BLaER1 (cell line): ENCODE measurements at regions not wholly inside any gene's neighbourhood (a gene's known extent, or its start where the extent isn't known, plus 50 kb on each side); places are given as distances from the start of the nearest gene placed in this dataset.

ENCODE experiments used
- H3K27ac ChIP-seq: shearing (Covaris generic); formaldehyde crosslinking; 2 replicates; pipeline ENCODE4 v1.8.1; 2022
- H3K27me3 ChIP-seq: shearing (Covaris generic); formaldehyde crosslinking; 2 replicates; pipeline ENCODE4 v1.8.1; 2022
- H3K36me3 ChIP-seq: shearing (Covaris generic); formaldehyde crosslinking; 2 replicates; pipeline ENCODE4 v1.8.1; 2022
- H3K4me1 ChIP-seq: shearing (Covaris generic); formaldehyde crosslinking; 2 replicates; pipeline ENCODE4 v1.8.1; 2022
- H3K4me2 ChIP-seq: shearing (Covaris generic); formaldehyde crosslinking; 2 replicates; pipeline ENCODE4 v1.8.1; 2022
- H3K4me3 ChIP-seq: shearing (Covaris generic); formaldehyde crosslinking; 2 replicates; pipeline ENCODE4 v1.8.1; 2022
- H3K9ac ChIP-seq: shearing (Covaris generic); formaldehyde crosslinking; 2 replicates; pipeline ENCODE4 v1.8.1; 2022
- H3K9me3 ChIP-seq: shearing (Covaris generic); formaldehyde crosslinking; 2 replicates; pipeline ENCODE4 v1.8.1; 2022
- H4K20me1 ChIP-seq: shearing (Covaris generic); formaldehyde crosslinking; 2 replicates; pipeline ENCODE4 v1.8.1; 2022
- Cebpa-rat ChIP-seq: shearing (Covaris generic); IDR thresholded peaks from 2 replicates; pipeline ENCODE4 v1.8.1; 2022

- Histone ChIP-seq H3K36me3 (no peaks in the 10 kb centered on the region), H3K4me1 (no peaks in the 10 kb centered on the region), H3K27me3 (no peaks in the 10 kb centered on the region), H3K4me2 (no peak overlapping the region), H3K4me3 (no peak overlapping the region), H3K27ac (no peak overlapping the region), H3K9me3 (no peaks in the 10 kb centered on the region), H4K20me1 (no peaks in the 10 kb centered on the region), H3K9ac (no peak overlapping the region)
- TF ChIP-seq Cebpa-rat: no peak
Measured at GRCh38 chr1:213891989-213892902, 95.5 kb upstream of the PROX1 start.

GRCh38 chr1:213898684-213899083 is 89.1 kb upstream of the PROX1 start:
- Histone ChIP-seq H3K4me1 (peaks cover 11% of the 10 kb centered on the region), H3K9me3 (no peaks in the 10 kb centered on the region), H3K27ac (no peak overlapping the region), H4K20me1 (no peaks in the 10 kb centered on the region), H3K4me3 (no peak overlapping the region), H3K4me2 (0 out of 2 replicates have a peak overlapping the region, but pooled peaks have one; percentile 65), H3K27me3 (no peaks in the 10 kb centered on the region), H3K36me3 (no peaks in the 10 kb centered on the region), H3K9ac (no peak overlapping the region)
- peak; percentile 31; the same call in 1 of the 2 replicates for TF ChIP-seq Cebpa-rat

GRCh38 chr1:213899413-213899812 is 88.4 kb upstream of the PROX1 start:
- peaks cover 11% of the 10 kb centered on the region for H3K4me1 ChIP-seq
- H3K27me3 ChIP-seq: no peaks in the 10 kb centered on the region
- no peak for TF ChIP-seq Cebpa-rat
- peak overlapping the region; percentile 65 for H3K4me2 ChIP-seq
- H3K36me3 ChIP-seq: no peaks in the 10 kb centered on the region
- H3K27ac ChIP-seq: no peak overlapping the region
- no peaks in the 10 kb centered on the region for H4K20me1 ChIP-seq
- no peak overlapping the region for H3K9ac ChIP-seq
- no peaks in the 10 kb centered on the region for H3K9me3 ChIP-seq
- H3K4me3 ChIP-seq: no peak overlapping the region

GRCh38 chr1:213905344-213905743 is 82.4 kb upstream of the PROX1 start:
- H3K9me3 ChIP-seq: no peaks in the 10 kb centered on the region
- H3K4me2 ChIP-seq: no peak overlapping the region
- H3K27ac ChIP-seq: no peak overlapping the region
- peaks cover 17% of the 10 kb centered on the region for H3K4me1 ChIP-seq
- TF ChIP-seq Cebpa-rat: no peak
- H3K4me3 ChIP-seq: no peak overlapping the region
- no peaks in the 10 kb centered on the region for H4K20me1 ChIP-seq
- H3K27me3 ChIP-seq: no peaks in the 10 kb centered on the region
- no peak overlapping the region for H3K9ac ChIP-seq
- no peaks in the 10 kb centered on the region for H3K36me3 ChIP-seq

GRCh38 chr1:213908521-213908920 is 79.3 kb upstream of the PROX1 start:
- Histone ChIP-seq H3K9ac (no peak overlapping the region), H3K9me3 (no peaks in the 10 kb centered on the region), H3K27me3 (no peaks in the 10 kb centered on the region), H3K4me3 (no peak overlapping the region), H3K4me1 (peaks cover 33% of the 10 kb centered on the region), H3K4me2 (peak overlapping the region; percentile 80), H4K20me1 (no peaks in the 10 kb centered on the region), H3K36me3 (no peaks in the 10 kb centered on the region), H3K27ac (no peak overlapping the region)
- TF ChIP-seq Cebpa-rat: peak; percentile 54; the same call in 1 of the 2 replicates

- no peaks in the 10 kb centered on the region for H4K20me1 ChIP-seq
- H3K9ac ChIP-seq: no peak overlapping the region
- no peak overlapping the region for H3K4me3 ChIP-seq
- no peak for TF ChIP-seq Cebpa-rat
- H3K27me3 ChIP-seq: no peaks in the 10 kb centered on the region
- peaks cover 38% of the 10 kb centered on the region for H3K4me1 ChIP-seq
- H3K27ac ChIP-seq: peak overlapping the region; percentile 6; the same call in 1 of the 2 replicates
- no peaks in the 10 kb centered on the region for H3K36me3 ChIP-seq
- H3K9me3 ChIP-seq: no peaks in the 10 kb centered on the region
- peak overlapping the region; percentile 33; the same call in 1 of the 2 replicates for H3K4me2 ChIP-seq
Measured at GRCh38 chr1:213914392-213914791, 73.4 kb upstream of the PROX1 start.

GRCh38 chr1:213921311-213921710 is 66.5 kb upstream of the PROX1 start:
- H3K4me2 ChIP-seq: no peak overlapping the region
- no peaks in the 10 kb centered on the region for H3K27me3 ChIP-seq
- H3K27ac ChIP-seq: no peak overlapping the region
- TF ChIP-seq Cebpa-rat: no peak
- no peaks in the 10 kb centered on the region for H4K20me1 ChIP-seq
- H3K4me1 ChIP-seq: no peaks in the 10 kb centered on the region
- H3K9ac ChIP-seq: no peak overlapping the region
- H3K36me3 ChIP-seq: no peaks in the 10 kb centered on the region
- H3K4me3 ChIP-seq: no peak overlapping the region
- no peaks in the 10 kb centered on the region for H3K9me3 ChIP-seq

- H3K27me3 ChIP-seq: no peaks in the 10 kb centered on the region
- H3K4me1 ChIP-seq: no peaks in the 10 kb centered on the region
- no peak overlapping the region for H3K4me2 ChIP-seq
- H3K9me3 ChIP-seq: no peaks in the 10 kb centered on the region
- H3K36me3 ChIP-seq: no peaks in the 10 kb centered on the region
- no peak overlapping the region for H3K9ac ChIP-seq
- H4K20me1 ChIP-seq: no peaks in the 10 kb centered on the region
- H3K4me3 ChIP-seq: no peak overlapping the region
- no peak overlapping the region for H3K27ac ChIP-seq
- no peak for TF ChIP-seq Cebpa-rat
Measured at GRCh38 chr1:213921712-213922111, 66.1 kb upstream of the PROX1 start.

GRCh38 chr1:213925531-213926182 is 62.1 kb upstream of the PROX1 start:
- TF ChIP-seq Cebpa-rat: no peak
- Histone ChIP-seq H3K27me3 (no peaks in the 10 kb centered on the region), H3K36me3 (no peaks in the 10 kb centered on the region), H3K4me1 (no peaks in the 10 kb centered on the region), H3K27ac (no peak overlapping the region), H4K20me1 (no peaks in the 10 kb centered on the region), H3K9ac (no peak overlapping the region), H3K9me3 (no peaks in the 10 kb centered on the region), H3K4me2 (no peak overlapping the region), H3K4me3 (no peak overlapping the region)

- Histone ChIP-seq H3K9ac (no peak overlapping the region), H3K27me3 (no peaks in the 10 kb centered on the region), H3K4me3 (no peak overlapping the region), H3K4me2 (no peak overlapping the region), H3K9me3 (no peaks in the 10 kb centered on the region), H3K4me1 (no peaks in the 10 kb centered on the region), H3K36me3 (no peaks in the 10 kb centered on the region), H3K27ac (no peak overlapping the region), H4K20me1 (no peaks in the 10 kb centered on the region)
- no peak for TF ChIP-seq Cebpa-rat
Measured at GRCh38 chr1:213927846-213928245, 59.9 kb upstream of the PROX1 start.
